Ishikawa (cell line): ENCODE measurements at regions not wholly inside any gene's neighbourhood (a gene's known extent, or its start where the extent isn't known, plus 50 kb on each side); places are given as distances from the start of the nearest gene placed in this dataset.

Source experiments
- CEBPB ChIP-seq: IDR thresholded peaks from 2 replicates; pipeline ENCODE4 v1.6.1; 2012
- CREB1 ChIP-seq: IDR thresholded peaks from 2 replicates; pipeline ENCODE4 v1.6.1; 2012; ENCODE audit warnings: low read depth
- EGR1 ChIP-seq: IDR thresholded peaks from 2 replicates; pipeline ENCODE4 v1.6.1; 2012
- EP300 ChIP-seq: IDR thresholded peaks from 2 replicates; pipeline ENCODE4 v1.6.1; 2012; ENCODE audit warnings: borderline replicate concordance
- FOXM1 ChIP-seq: IDR thresholded peaks from 2 replicates; pipeline ENCODE4 v1.6.1; 2012; ENCODE audit warnings: low read depth, borderline replicate concordance
- MAX ChIP-seq: IDR thresholded peaks from 2 replicates; pipeline ENCODE4 v1.6.1; 2012
- NFIC ChIP-seq: IDR thresholded peaks from 2 replicates; pipeline ENCODE4 v1.6.1; 2012
- RAD21 ChIP-seq: IDR thresholded peaks from 2 replicates; pipeline ENCODE4 v1.6.1; 2012; ENCODE audit warnings: low read depth
- TAF1 ChIP-seq: IDR thresholded peaks from 2 replicates; pipeline ENCODE4 v1.6.1; 2012; ENCODE audit warnings: low read depth, mild to moderate bottlenecking
- TCF12 ChIP-seq: IDR thresholded peaks from 2 replicates; pipeline ENCODE4 v1.6.1; 2012; ENCODE audit warnings: low read depth
- YY1 ChIP-seq: IDR thresholded peaks from 2 replicates; pipeline ENCODE4 v1.6.1; 2012; ENCODE audit warnings: low read depth
- TF ChIP-seq, protein P1 (sequence below): IDR thresholded peaks from 2 replicates; pipeline ENCODE4 v1.6.1; 2012; ENCODE audit warnings: low read depth, mild to moderate bottlenecking

DNA sequence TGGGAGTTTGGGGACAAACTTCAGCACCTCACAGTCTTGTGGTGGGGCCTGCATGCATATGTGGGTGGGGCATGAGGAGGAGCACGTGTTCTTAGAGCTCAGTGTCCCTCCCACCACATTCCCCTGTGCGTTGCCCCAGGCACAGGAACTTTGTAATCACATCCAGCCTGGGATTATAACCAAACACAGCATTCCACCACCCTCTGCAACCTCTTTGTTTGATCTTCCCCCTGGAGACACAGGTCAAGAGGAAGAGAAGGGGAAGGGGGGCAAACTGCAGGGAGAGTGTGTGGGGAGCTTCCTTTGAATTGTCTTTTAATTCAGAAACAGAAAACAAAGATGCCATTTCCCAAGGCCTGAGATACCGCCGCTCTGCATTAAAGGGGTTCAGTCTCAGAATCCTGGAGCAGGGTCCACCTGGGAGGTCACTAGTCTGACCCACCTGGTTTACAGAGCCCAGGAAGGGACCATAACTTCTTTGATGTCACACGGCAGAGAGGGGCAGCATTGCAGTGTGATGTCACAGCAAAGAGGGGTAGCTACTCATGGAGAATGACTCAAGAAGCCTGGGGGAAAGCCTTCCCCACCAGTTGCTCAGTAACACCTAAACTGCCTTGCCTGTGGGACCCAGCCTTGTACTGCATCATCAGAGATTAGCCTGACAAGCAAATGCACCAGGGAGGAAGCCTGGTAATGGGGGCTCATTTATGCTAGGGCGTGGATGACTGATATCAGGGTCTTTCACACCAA is 106.3 kb upstream of the RNU6-1 start:
- TF ChIP-seq EP300: no peak
- TF ChIP-seq YY1: no peak
- TF ChIP-seq, protein P1, sequence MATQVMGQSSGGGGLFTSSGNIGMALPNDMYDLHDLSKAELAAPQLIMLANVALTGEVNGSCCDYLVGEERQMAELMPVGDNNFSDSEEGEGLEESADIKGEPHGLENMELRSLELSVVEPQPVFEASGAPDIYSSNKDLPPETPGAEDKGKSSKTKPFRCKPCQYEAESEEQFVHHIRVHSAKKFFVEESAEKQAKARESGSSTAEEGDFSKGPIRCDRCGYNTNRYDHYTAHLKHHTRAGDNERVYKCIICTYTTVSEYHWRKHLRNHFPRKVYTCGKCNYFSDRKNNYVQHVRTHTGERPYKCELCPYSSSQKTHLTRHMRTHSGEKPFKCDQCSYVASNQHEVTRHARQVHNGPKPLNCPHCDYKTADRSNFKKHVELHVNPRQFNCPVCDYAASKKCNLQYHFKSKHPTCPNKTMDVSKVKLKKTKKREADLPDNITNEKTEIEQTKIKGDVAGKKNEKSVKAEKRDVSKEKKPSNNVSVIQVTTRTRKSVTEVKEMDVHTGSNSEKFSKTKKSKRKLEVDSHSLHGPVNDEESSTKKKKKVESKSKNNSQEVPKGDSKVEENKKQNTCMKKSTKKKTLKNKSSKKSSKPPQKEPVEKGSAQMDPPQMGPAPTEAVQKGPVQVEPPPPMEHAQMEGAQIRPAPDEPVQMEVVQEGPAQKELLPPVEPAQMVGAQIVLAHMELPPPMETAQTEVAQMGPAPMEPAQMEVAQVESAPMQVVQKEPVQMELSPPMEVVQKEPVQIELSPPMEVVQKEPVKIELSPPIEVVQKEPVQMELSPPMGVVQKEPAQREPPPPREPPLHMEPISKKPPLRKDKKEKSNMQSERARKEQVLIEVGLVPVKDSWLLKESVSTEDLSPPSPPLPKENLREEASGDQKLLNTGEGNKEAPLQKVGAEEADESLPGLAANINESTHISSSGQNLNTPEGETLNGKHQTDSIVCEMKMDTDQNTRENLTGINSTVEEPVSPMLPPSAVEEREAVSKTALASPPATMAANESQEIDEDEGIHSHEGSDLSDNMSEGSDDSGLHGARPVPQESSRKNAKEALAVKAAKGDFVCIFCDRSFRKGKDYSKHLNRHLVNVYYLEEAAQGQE: no peak
- no peak for TF ChIP-seq EGR1
- no peak for TF ChIP-seq CREB1
- TF ChIP-seq FOXM1: no peak
- no peak for TF ChIP-seq CEBPB
- TF ChIP-seq TAF1: no peak
- TF ChIP-seq MAX: no peak
- TF ChIP-seq NFIC: no peak
- no peak for TF ChIP-seq RAD21
- TF ChIP-seq TCF12: no peak
